OCI-LY7 (cell line): ENCODE measurements at regions not wholly inside any gene's neighbourhood (a gene's known extent, or its start where the extent isn't known, plus 50 kb on each side); places are given as distances from the start of the nearest gene placed in this dataset.

Experiments
- CTCF ChIP-seq: fragments of 200-600 bp; sonication (generic); conservative IDR thresholded peaks from 2 replicates; pipeline ENCODE4 v1.5.1; 2014; ENCODE audit warnings: mild to moderate bottlenecking, antibody characterized with exemption, low read length, moderate library complexity, mixed read lengths
- EZH2phosphoT487 ChIP-seq: fragments of 200-600 bp; sonication (generic); IDR thresholded peaks from 2 replicates; pipeline ENCODE4 v1.6.1; 2018; ENCODE audit warnings: low read depth, borderline replicate concordance, mild to moderate bottlenecking, mixed run types, antibody characterized with exemption, low read length, moderate library complexity, mixed read lengths

DNA sequence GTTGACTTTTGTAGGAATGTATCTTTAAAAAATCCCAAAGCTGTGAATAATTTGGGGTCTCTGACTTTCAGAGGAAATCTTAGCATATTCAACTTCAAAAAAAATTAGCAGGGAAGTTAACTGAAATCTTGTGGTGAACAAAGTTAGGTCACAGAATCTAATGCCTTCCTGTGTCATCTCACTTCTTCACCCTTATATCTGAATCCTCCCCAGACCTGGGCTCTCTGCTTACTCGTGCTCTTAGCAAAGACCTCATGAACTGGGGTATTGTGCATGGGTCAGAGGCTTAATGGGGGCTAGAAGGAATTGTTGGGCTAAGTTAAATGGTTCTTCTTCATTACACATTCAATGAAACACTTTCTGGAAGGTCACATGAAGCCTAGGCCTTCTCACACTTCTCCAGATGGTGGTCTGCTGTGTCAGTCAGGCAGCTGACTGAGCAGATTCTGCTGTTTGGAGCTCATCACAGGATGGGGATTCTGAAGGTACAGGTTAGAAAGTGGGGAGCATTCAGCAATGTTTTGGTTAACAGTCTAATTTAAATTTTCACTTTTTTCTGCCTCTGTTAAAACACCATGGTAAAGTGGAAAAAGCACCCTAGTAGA lies 131.3 kb downstream of the SUCLG1 start:
- no peak for TF ChIP-seq EZH2phosphoT487
- TF ChIP-seq CTCF: no peak
